Hepatocyte (in vitro differentiated cells): ENCODE measurements at regions not wholly inside any gene's neighbourhood (a gene's known extent, or its start where the extent isn't known, plus 50 kb on each side); places are given as distances from the start of the nearest gene placed in this dataset.

ENCODE experiments used
- CTCF ChIP-seq: fragments of 200-600 bp; sonication (generic); IDR thresholded peaks from 2 replicates; pipeline ENCODE4 v1.5.1; 2016; ENCODE audit warnings: antibody characterized with exemption, mild to moderate bottlenecking; ENCODE audit not compliant: poor library complexity
- EZH2 ChIP-seq: fragments of 200-600 bp; sonication (generic); IDR thresholded peaks from 2 replicates; pipeline ENCODE4 v1.6.1; 2016; ENCODE audit warnings: antibody characterized with exemption, mild to moderate bottlenecking, borderline replicate concordance
- EZH2phosphoT487 ChIP-seq: fragments of 200-600 bp; sonication (generic); IDR thresholded peaks from one replicate; pipeline ENCODE4 v1.6.1; 2018; ENCODE audit warnings: antibody characterized with exemption, mild to moderate bottlenecking, low read depth, moderate library complexity; ENCODE audit not compliant: unreplicated experiment, severe bottlenecking

DNA sequence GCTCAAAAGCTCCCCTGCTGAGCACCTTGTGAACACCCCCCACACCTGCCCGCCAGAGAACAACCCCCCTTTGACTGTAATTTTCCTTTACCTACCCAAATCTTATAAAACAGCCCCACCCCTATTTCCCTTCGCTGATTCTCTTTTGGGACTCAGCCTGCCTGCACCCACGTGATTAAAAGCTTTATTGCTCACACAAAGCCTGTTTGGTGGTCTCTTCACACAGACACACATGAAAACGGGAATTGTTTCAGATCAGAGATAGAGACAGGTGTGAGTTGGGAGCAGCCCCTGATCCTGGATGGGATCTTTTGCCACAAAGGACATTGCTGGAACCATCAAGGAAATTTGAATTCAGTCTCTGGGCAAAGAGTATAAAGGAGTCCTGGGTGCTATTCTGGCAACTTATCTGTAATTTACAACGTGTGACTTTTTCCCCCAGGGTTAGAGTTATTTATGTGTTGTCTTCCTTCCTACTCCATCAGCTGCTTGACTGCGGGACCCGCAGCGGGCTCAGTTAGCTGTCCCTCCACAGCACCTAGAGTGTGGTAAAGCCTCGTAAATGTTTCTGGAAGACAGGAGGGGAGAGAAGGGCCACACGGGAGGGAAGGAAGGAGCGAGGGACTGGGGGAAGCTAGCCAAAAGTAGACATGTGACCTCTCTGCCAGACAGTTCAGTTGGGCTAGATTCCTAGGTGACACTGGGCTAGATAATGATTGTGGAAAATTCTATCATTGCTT is 437.0 kb downstream of the ZNF608 start:
- TF ChIP-seq CTCF (no peak), EZH2phosphoT487 (no peak), EZH2 (no peak)
